Astrocyte (in vitro differentiated cells and primary cell): ENCODE measurements at regions not wholly inside any gene's neighbourhood (a gene's known extent, or its start where the extent isn't known, plus 50 kb on each side); places are given as distances from the start of the nearest gene placed in this dataset.
"Not testable (repeated sequence)": the region's sequence is repeated elsewhere in the genome, so short reads cannot be mapped to it uniquely, and the experiment has no call there.

ENCODE experiments used
- DNase-seq: peaks from one replicate; pipeline ENCODE4 v3.0.0-alpha.2; 2010; ENCODE audit warnings: low read depth
- FAIRE-seq: peaks from 2 replicates; lab custom pipeline; 2011; peaks lifted over from hg19 to GRCh38; lab: Jason Lieb, UNC
- H2AFZ ChIP-seq: 2 replicates; pipeline ENCODE4 v1.6.0; 2012; ENCODE audit warnings: low read depth, low read length, inconsistent platforms
- H3K27ac ChIP-seq: 2 replicates; pipeline ENCODE4 v1.5.1; 2011; ENCODE audit warnings: low read depth, low read length, inconsistent platforms
- H3K27me3 ChIP-seq: 2 replicates; pipeline ENCODE4 v1.6.0; 2011; ENCODE audit warnings: low read length, inconsistent platforms; ENCODE audit not compliant: insufficient read depth
- H3K36me3 ChIP-seq: 2 replicates; pipeline ENCODE4 v1.5.1; 2011; ENCODE audit warnings: low read length, inconsistent platforms; ENCODE audit not compliant: insufficient read depth
- H3K4me1 ChIP-seq: 2 replicates; pipeline ENCODE4 v1.5.1; 2011; ENCODE audit warnings: low read length, inconsistent platforms; ENCODE audit not compliant: insufficient read depth
- H3K4me2 ChIP-seq: 2 replicates; pipeline ENCODE4 v1.6.0; 2012; ENCODE audit warnings: low read length, inconsistent platforms
- H3K4me3 ChIP-seq: 2 replicates; pipeline ENCODE4 v1.5.1; 2011; ENCODE audit warnings: low read depth, mild to moderate bottlenecking, low read length, inconsistent platforms; ENCODE audit not compliant: insufficient read depth
- H3K79me2 ChIP-seq: 2 replicates; pipeline ENCODE4 v1.6.0; 2012; ENCODE audit warnings: mild to moderate bottlenecking, low read length, inconsistent platforms; ENCODE audit not compliant: insufficient read depth
- H3K9ac ChIP-seq: 2 replicates; pipeline ENCODE4 v1.6.0; 2012; ENCODE audit warnings: mild to moderate bottlenecking, low read length, inconsistent platforms
- H3K9me3 ChIP-seq: 2 replicates; pipeline ENCODE4 v1.5.1; 2012; ENCODE audit warnings: low read depth, mild to moderate bottlenecking, low read length, inconsistent platforms; ENCODE audit not compliant: insufficient read depth
- H4K20me1 ChIP-seq: 2 replicates; pipeline ENCODE4 v1.6.0; 2012; ENCODE audit warnings: low read length, inconsistent platforms; ENCODE audit not compliant: insufficient read depth
- H3K27ac Mint-ChIP-seq: one replicate; pipeline ENCODE4 v1.8.0; 2021; ENCODE audit warnings: mild to moderate bottlenecking, mixed read lengths; ENCODE audit not compliant: unreplicated experiment
- H3K27me3 Mint-ChIP-seq: one replicate; pipeline ENCODE4 v1.8.0; 2021; ENCODE audit warnings: low read depth, mixed read lengths; ENCODE audit not compliant: unreplicated experiment
- H3K36me3 Mint-ChIP-seq: one replicate; pipeline ENCODE4 v1.8.0; 2021; ENCODE audit warnings: low read depth, mixed read lengths; ENCODE audit not compliant: unreplicated experiment
- H3K4me1 Mint-ChIP-seq: one replicate; pipeline ENCODE4 v1.8.0; 2021; ENCODE audit warnings: low read depth, mixed read lengths; ENCODE audit not compliant: unreplicated experiment
- H3K4me3 Mint-ChIP-seq: one replicate; pipeline ENCODE4 v1.8.0; 2021; ENCODE audit warnings: mild to moderate bottlenecking, moderate library complexity, mixed read lengths; ENCODE audit not compliant: unreplicated experiment
- H3K9me3 Mint-ChIP-seq: one replicate; pipeline ENCODE4 v1.8.0; 2021; ENCODE audit warnings: mild to moderate bottlenecking, mixed read lengths; ENCODE audit not compliant: unreplicated experiment
- CTCF ChIP-seq: IDR thresholded peaks from 2 replicates; pipeline ENCODE4 v1.5.1; 2011; ENCODE audit warnings: low read depth, mild to moderate bottlenecking, inconsistent platforms, low read length, moderate library complexity; ENCODE audit not compliant: insufficient read depth
- EZH2 ChIP-seq: IDR thresholded peaks from 2 replicates; pipeline ENCODE4 v1.6.1; 2012; ENCODE audit warnings: mild to moderate bottlenecking, low read length, inconsistent platforms; ENCODE audit not compliant: insufficient read depth

GRCh38 chr1:187070076-187070475 lies 241.3 kb downstream of the PLA2G4A start:
- no peaks in the 10 kb centered on the region for H3K27me3 ChIP-seq
- no peaks in the 10 kb centered on the region for H3K79me2 ChIP-seq
- no peak overlapping the region for H2AFZ ChIP-seq
- Mint-ChIP-seq H3K4me3 (no peak overlapping the region), H3K36me3 (peaks cover 1% of the 10 kb centered on the region), H3K4me1 (peaks cover 7% of the 10 kb centered on the region), H3K27ac (peak overlapping the region; percentile 6), H3K9me3 (peaks cover 4% of the 10 kb centered on the region), H3K27me3 (no peaks in the 10 kb centered on the region)
- H3K4me2 ChIP-seq: no peak overlapping the region
- peak; percentile 9 for DNase-seq
- H3K9ac ChIP-seq: no peak overlapping the region
- no peak overlapping the region for H3K4me3 ChIP-seq
- no peak overlapping the region for H3K27ac ChIP-seq
- no peaks in the 10 kb centered on the region for H3K4me1 ChIP-seq
- H3K9me3 ChIP-seq: no peaks in the 10 kb centered on the region
- no peaks in the 10 kb centered on the region for H3K36me3 ChIP-seq
- H4K20me1 ChIP-seq: no peaks in the 10 kb centered on the region
- FAIRE-seq: no peak
- TF ChIP-seq EZH2 (no peak), CTCF (no peak)

- H3K9ac ChIP-seq, H3K27ac Mint-ChIP-seq: not testable (repeated sequence)
These were observed 243.7 kb downstream of the PLA2G4A start for GRCh38 chr1:187072262-187073034.

GRCh38 chr1:187073035-187073560 lies 244.3 kb downstream of the PLA2G4A start:
- H3K4me2 ChIP-seq: not testable (repeated sequence)

More at GRCh38 chr1:187072262-187073034, 243.7 kb downstream of the PLA2G4A start:
- not testable (repeated sequence) for H3K9me3 Mint-ChIP-seq, H3K4me3 Mint-ChIP-seq, DNase-seq, H3K4me1 ChIP-seq, H3K4me2 ChIP-seq, H3K9me3 ChIP-seq, H3K27me3 ChIP-seq, H3K27ac ChIP-seq, H3K4me1 Mint-ChIP-seq, H3K27me3 Mint-ChIP-seq, H4K20me1 ChIP-seq, H3K79me2 ChIP-seq, FAIRE-seq, H3K36me3 Mint-ChIP-seq, H3K36me3 ChIP-seq, H2AFZ ChIP-seq, H3K4me3 ChIP-seq

GRCh38 chr1:187073634-187074245 lies 245.0 kb downstream of the PLA2G4A start:
- not testable (repeated sequence) for H3K4me1 Mint-ChIP-seq, H3K36me3 Mint-ChIP-seq, H3K4me3 ChIP-seq, H3K36me3 ChIP-seq, H3K79me2 ChIP-seq, H3K27me3 ChIP-seq, H3K9me3 Mint-ChIP-seq, H4K20me1 ChIP-seq, H3K4me3 Mint-ChIP-seq, H3K9ac ChIP-seq, H3K27ac Mint-ChIP-seq, H3K27ac ChIP-seq, H3K27me3 Mint-ChIP-seq, H2AFZ ChIP-seq, DNase-seq, H3K9me3 ChIP-seq, FAIRE-seq, H3K4me1 ChIP-seq, H3K4me2 ChIP-seq

More at GRCh38 chr1:187073035-187073560, 244.3 kb downstream of the PLA2G4A start:
- not testable (repeated sequence) for H3K9ac ChIP-seq, H3K36me3 Mint-ChIP-seq, H3K4me1 Mint-ChIP-seq, H4K20me1 ChIP-seq, H3K27me3 Mint-ChIP-seq, DNase-seq, H3K4me1 ChIP-seq, H3K36me3 ChIP-seq, H3K27me3 ChIP-seq, FAIRE-seq, H3K27ac Mint-ChIP-seq, H3K4me3 Mint-ChIP-seq, H3K9me3 ChIP-seq, H2AFZ ChIP-seq, H3K4me3 ChIP-seq, H3K9me3 Mint-ChIP-seq, H3K79me2 ChIP-seq, H3K27ac ChIP-seq
